ENCODE measurements at regions not wholly inside any gene's neighbourhood (a gene's known extent, or its start where the extent isn't known, plus 50 kb on each side); places are given as distances from the start of the nearest gene placed in this dataset.
"Not testable (repeated sequence)": the region's sequence is repeated elsewhere in the genome, so short reads cannot be mapped to it uniquely, and the experiment has no call there.

DNA sequence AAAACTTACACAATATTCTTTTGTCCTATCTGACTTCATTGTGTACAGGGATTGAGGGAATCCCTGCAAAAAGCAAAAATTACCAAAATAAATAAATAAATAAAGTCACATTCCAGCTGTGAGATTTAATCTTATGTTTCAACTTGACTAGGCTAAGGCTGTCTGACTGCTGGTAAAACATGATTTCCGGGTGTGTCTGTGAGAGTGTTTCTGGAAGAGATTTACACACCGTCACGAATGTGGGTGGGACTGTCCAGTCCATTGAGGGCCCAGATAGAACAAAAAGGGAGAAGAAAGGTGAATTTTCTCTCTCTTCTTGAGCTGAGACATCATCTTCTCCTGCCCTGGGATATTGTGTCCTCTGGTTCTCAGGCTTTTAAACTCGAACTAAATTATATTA, 166.1 kb downstream of the LIG4 start:
- H3K27ac ChIP-seq: no peak overlapping the region
- TF ChIP-seq ZFX (IDR thresholded peaks at IDR 0.05): no peak
- TF ChIP-seq, protein P1, sequence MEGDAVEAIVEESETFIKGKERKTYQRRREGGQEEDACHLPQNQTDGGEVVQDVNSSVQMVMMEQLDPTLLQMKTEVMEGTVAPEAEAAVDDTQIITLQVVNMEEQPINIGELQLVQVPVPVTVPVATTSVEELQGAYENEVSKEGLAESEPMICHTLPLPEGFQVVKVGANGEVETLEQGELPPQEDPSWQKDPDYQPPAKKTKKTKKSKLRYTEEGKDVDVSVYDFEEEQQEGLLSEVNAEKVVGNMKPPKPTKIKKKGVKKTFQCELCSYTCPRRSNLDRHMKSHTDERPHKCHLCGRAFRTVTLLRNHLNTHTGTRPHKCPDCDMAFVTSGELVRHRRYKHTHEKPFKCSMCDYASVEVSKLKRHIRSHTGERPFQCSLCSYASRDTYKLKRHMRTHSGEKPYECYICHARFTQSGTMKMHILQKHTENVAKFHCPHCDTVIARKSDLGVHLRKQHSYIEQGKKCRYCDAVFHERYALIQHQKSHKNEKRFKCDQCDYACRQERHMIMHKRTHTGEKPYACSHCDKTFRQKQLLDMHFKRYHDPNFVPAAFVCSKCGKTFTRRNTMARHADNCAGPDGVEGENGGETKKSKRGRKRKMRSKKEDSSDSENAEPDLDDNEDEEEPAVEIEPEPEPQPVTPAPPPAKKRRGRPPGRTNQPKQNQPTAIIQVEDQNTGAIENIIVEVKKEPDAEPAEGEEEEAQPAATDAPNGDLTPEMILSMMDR (conservative IDR thresholded peaks at IDR 0.05): no peak

DNA sequence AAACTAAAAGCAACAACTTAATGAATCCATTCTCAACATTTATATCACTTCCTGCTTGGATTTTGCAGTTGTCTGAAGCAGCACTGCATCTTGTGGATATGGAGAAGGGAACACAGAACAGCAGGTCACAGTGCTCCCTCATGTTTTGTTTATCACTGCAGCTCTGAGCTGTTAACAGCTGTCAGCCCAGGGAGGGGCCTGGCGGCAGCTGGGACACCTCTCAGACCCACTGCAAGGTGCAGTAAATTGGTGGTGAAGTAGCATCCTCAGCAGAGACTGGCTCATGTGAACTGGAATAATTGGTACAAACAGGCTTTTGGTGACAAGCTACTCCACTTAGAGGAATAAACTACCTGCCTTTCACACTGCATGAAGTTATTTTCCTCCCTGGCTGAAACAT, 170.4 kb downstream of the LIG4 start:
- no peak overlapping the region for H3K27ac ChIP-seq
- TF ChIP-seq, protein P1 (conservative IDR thresholded peaks at IDR 0.05): no peak

DNA sequence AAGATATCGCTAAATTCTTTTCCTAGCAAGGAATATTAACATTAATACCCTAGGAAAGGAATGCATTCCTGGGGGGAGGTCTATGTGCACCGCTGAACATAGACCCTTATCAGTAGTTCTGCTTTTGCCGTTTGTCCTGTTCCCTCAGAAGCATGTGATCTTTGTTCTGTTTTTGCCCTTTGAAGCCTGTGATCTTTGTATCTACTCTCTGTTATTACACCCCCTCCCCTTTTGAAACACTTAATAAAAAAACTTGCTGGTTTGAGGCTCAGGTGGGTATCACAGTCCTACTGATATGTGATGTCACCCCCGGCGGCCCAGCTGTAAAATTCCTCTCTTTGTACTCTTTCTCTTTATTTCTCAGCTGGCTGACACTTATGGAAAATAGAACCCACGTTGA, 172.5 kb downstream of the LIG4 start:
- H3K27ac ChIP-seq: not testable (repeated sequence)

DNA sequence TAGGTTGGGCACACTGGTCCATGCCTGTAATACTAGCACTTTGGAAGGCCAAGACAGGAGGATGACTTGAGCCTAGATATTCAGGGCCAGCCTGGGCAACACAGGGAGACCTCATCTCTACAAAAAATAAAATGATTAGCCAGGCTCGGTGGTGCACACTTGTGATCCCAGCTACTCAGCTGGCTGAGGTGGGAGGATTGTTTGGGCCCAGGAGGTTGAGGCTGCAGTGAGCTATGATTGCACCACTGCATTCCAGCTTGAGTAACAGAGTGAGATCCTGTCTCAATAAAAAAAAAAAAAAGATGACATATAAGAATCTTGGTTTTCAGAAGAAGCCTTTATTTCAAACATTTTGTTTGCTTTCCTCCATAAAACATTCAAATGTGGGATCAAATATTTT, 178.0 kb downstream of the LIG4 start:
- no peak overlapping the region for H3K27ac ChIP-seq
- no peak for TF ChIP-seq ZFX (IDR thresholded peaks at IDR 0.05)
- TF ChIP-seq, protein P1 (conservative IDR thresholded peaks at IDR 0.05): no peak

DNA sequence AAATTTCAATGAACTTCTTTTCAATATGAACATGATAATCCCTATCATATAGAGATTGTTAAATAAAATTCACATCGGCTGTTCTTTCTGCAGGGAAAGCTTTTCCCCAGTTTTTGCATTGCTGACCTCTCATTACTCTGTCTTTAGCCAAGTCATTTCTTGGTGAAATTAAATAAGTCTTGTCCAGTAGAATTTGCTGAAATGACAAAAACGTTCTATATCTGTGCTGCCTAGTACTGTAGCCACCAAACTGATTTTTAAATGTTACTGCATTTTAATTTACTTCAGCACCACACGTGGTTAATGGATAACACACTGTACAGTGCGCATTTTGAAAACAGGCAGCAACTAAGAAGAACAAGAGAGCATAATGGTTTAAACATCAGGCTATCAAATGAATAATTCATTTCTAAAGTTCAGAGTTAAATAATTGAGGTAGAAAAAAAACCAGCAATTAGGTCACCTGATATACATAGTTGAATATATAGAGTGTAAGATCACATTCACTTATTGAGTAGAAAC, 178.9 kb downstream of the LIG4 start:
- H3K27ac ChIP-seq: no peak overlapping the region
- TF ChIP-seq ZFX (IDR thresholded peaks at IDR 0.05): no peak
- TF ChIP-seq, protein P1 (conservative IDR thresholded peaks at IDR 0.05): no peak

DNA sequence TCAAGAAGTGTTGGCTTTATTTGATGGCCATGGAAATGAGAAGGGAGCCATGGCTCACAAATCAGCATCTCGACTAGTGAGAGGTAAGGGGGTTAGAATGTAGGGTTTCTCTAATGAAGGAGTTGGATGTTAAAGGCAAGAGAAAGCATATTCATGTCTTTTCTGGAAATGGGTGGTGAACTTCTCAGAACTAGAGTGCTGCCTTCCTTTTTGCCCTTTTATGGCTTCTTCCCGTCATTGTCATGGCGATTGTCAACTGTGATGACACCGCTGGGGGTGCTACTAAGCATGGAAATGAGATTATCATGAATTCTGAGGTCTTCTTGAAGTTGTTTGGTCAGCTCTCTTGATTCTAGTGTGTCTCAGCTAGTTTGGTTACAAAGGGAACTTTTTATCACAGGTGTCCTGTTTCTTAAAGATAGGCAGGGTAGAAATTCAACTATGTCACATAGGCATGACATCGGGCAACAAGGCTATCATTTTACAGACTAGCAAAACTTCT, 180.4 kb downstream of the LIG4 start:
- no peak for TF ChIP-seq ZFX (IDR thresholded peaks at IDR 0.05)

DNA sequence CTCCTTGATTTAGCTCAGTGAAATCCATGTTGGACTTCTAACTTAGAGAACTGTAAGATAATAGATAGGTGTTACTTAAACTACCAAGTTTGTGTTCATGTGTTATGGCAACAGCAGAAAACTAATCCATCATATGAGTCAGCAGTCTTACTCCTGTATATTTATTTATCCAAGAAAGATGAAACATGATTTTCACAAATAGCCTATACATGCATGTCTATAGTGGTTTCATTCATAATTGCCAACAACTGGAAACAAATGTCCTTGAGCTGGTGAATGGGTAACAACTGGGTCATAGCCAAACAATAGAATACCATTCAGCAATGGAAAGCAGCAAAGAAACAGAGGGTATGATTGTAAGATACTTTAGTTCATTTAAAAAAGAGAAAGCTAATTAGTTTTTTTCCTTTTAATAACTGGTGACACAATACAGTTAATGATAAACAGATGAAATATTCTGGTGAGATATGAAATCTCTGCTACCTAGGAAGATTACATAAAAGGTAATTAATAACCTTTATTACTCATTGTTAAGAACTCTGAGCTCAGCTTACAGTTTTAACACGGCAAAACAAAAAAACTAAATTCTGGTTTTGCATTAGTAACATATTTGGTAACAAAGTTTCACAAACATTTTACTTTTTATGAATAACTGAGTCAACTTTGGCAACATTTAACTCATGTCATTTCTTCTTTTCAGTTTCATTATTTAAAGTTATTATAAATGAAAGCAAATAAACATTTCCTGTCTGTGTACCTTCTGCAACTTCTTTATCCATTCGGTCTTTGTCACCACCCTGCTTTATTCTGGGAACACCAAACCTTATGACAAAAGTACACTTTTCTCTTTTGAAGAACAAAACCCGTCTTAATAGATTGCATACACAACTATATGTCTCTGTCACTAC, 181.3 kb downstream of the LIG4 start:
- no peak for TF ChIP-seq ZFX (IDR thresholded peaks at IDR 0.05)
- TF ChIP-seq, protein P1 (conservative IDR thresholded peaks at IDR 0.05): no peak
- H3K27ac ChIP-seq: no peak overlapping the region

More for the DNA sequence above, 180.4 kb downstream of the LIG4 start:
- no peak overlapping the region for H3K27ac ChIP-seq

DNA sequence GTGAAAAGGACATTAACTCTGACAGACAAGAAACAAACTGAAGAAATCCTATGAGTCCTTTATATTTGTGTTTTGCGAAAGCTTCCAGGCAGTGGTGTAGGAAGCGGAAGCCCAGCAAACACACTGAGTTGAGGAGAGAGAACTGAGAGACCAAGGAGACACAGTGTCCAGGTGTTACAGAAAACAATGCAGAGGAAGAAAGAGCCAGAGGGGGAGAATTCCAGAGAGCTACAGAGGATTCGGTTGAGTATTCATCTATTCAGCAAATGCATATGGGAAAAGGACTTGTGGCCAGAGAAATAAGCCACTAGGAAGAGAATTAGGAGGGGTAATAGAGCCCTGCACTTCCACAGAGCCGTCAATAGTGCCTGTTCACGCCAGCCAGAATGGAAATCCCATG, 183.5 kb downstream of the LIG4 start:
- no peak for TF ChIP-seq ZFX (IDR thresholded peaks at IDR 0.05)
- TF ChIP-seq, protein P1 (conservative IDR thresholded peaks at IDR 0.05): no peak
- H3K27ac ChIP-seq: no peak overlapping the region

Data from C4-2B (cell line).